NT2/D1 (cell line): ENCODE measurements at regions not wholly inside any gene's neighbourhood (a gene's known extent, or its start where the extent isn't known, plus 50 kb on each side); places are given as distances from the start of the nearest gene placed in this dataset.

Source experiments
- SUZ12 ChIP-seq: IDR thresholded peaks from 2 replicates; pipeline ENCODE4 v1.6.1; 2011; ENCODE audit not compliant: insufficient read length, insufficient read depth; ENCODE audit errors: extremely low read depth
- YY1 ChIP-seq: IDR thresholded peaks from 2 replicates; pipeline ENCODE4 v1.6.1; 2011; ENCODE audit not compliant: insufficient read length, insufficient read depth
- ZNF274 ChIP-seq: IDR thresholded peaks from 2 replicates; pipeline ENCODE4 v1.6.1; 2011; ENCODE audit warnings: mild to moderate bottlenecking, low read depth, low read length

- TF ChIP-seq YY1 = no peak
- no peak for TF ChIP-seq ZNF274
- TF ChIP-seq SUZ12 = no peak
Measured at GRCh38 chr6:27706431-27706830, 205.8 kb downstream of the OR2B2 start.
